ENCODE measurements at regions not wholly inside any gene's neighbourhood (a gene's known extent, or its start where the extent isn't known, plus 50 kb on each side); places are given as distances from the start of the nearest gene placed in this dataset.
A peak's percentile ranks its signal among the peaks of the same experiment; 100 is the strongest.

GRCh38 chr21:16842696-16843035, 670.2 kb upstream of the CXADR start:
- Mint-ChIP-seq H3K4me3 (no peak overlapping the region), H3K27ac (no peak overlapping the region), H3K27me3 (no peaks in the 10 kb centered on the region), H3K9me3 (no peaks in the 10 kb centered on the region), H3K36me3 (no peaks in the 10 kb centered on the region), H3K4me1 (ENCODE audit: unreplicated experiment) (peaks cover 16% of the 10 kb centered on the region)
- no peak for DNase-seq (ENCODE audit: extremely low spot score, unreplicated experiment)
- TF ChIP-seq CTCF (conservative IDR thresholded peaks at IDR 0.05) = no peak

- no peak overlapping the region for H3K27ac Mint-ChIP-seq
- no peaks in the 10 kb centered on the region for H3K36me3 Mint-ChIP-seq
- no peak overlapping the region for H3K4me3 Mint-ChIP-seq
- no peaks in the 10 kb centered on the region for H3K9me3 Mint-ChIP-seq
- TF ChIP-seq CTCF (conservative IDR thresholded peaks at IDR 0.05) = no peak
- DNase-seq (ENCODE audit: extremely low spot score, unreplicated experiment) = no peak
- H3K4me1 Mint-ChIP-seq (ENCODE audit: unreplicated experiment) = peaks cover 8% of the 10 kb centered on the region
- H3K27me3 Mint-ChIP-seq = no peaks in the 10 kb centered on the region
Observed at GRCh38 chr21:16847211-16847610, 665.6 kb upstream of the CXADR start.

GRCh38 chr21:16851054-16851453, 661.8 kb upstream of the CXADR start:
- TF ChIP-seq CTCF (conservative IDR thresholded peaks at IDR 0.05) = peak; percentile 62
- DNase-seq (ENCODE audit: extremely low spot score, unreplicated experiment) = no peak
- no peaks in the 10 kb centered on the region for H3K27me3 Mint-ChIP-seq
- peaks cover 8% of the 10 kb centered on the region for H3K4me1 Mint-ChIP-seq (ENCODE audit: unreplicated experiment)
- H3K36me3 Mint-ChIP-seq = no peaks in the 10 kb centered on the region
- no peak overlapping the region for H3K4me3 Mint-ChIP-seq
- H3K27ac Mint-ChIP-seq = no peak overlapping the region
- H3K9me3 Mint-ChIP-seq = peaks cover 7% of the 10 kb centered on the region

GRCh38 chr21:16855164-16855667, 657.6 kb upstream of the CXADR start:
- Mint-ChIP-seq H3K27me3 (no peaks in the 10 kb centered on the region), H3K36me3 (no peaks in the 10 kb centered on the region), H3K4me3 (no peak overlapping the region), H3K4me1 (ENCODE audit: unreplicated experiment) (no peaks in the 10 kb centered on the region), H3K9me3 (peaks cover 13% of the 10 kb centered on the region), H3K27ac (peak overlapping the region; percentile 4)
- no peak for TF ChIP-seq CTCF (conservative IDR thresholded peaks at IDR 0.05)
- DNase-seq (ENCODE audit: extremely low spot score, unreplicated experiment) = no peak

- no peaks in the 10 kb centered on the region for H3K27me3 Mint-ChIP-seq
- no peak for DNase-seq (ENCODE audit: extremely low spot score, unreplicated experiment)
- H3K36me3 Mint-ChIP-seq = peaks cover 3% of the 10 kb centered on the region
- no peak overlapping the region for H3K27ac Mint-ChIP-seq
- H3K4me3 Mint-ChIP-seq = no peak overlapping the region
- peaks cover 2% of the 10 kb centered on the region for H3K9me3 Mint-ChIP-seq
- no peaks in the 10 kb centered on the region for H3K4me1 Mint-ChIP-seq (ENCODE audit: unreplicated experiment)
- TF ChIP-seq CTCF (conservative IDR thresholded peaks at IDR 0.05) = no peak
Observed at GRCh38 chr21:16863362-16863905, 649.4 kb upstream of the CXADR start.

- Mint-ChIP-seq H3K4me1 (ENCODE audit: unreplicated experiment) (no peaks in the 10 kb centered on the region), H3K27me3 (no peaks in the 10 kb centered on the region), H3K9me3 (no peaks in the 10 kb centered on the region), H3K4me3 (no peak overlapping the region), H3K27ac (no peak overlapping the region), H3K36me3 (peaks cover 3% of the 10 kb centered on the region)
- DNase-seq (ENCODE audit: extremely low spot score, unreplicated experiment) = no peak
- TF ChIP-seq CTCF (conservative IDR thresholded peaks at IDR 0.05) = no peak
Observed at GRCh38 chr21:16863908-16864307, 648.9 kb upstream of the CXADR start.

All from type B pancreatic cell (in vitro differentiated cells).